Esophagus muscularis mucosa (tissue), 3 donors: ENCODE measurements at regions not wholly inside any gene's neighbourhood (a gene's known extent, or its start where the extent isn't known, plus 50 kb on each side); places are given as distances from the start of the nearest gene placed in this dataset.

Experiments used
- CTCF ChIP-seq, 3 experiments: fragments of 200-600 bp in 2 of 3; fragments of 450-650 bp in 1 of 3; sonication (generic) in 2 of 3; IDR thresholded peaks; one replicate each; pipeline ENCODE4 v1.5.1; 2017 to 2019; ENCODE audit warnings: antibody characterized with exemption in 3 of 3, mild to moderate bottlenecking in 2 of 3, moderate library complexity in 1 of 3
- POLR2A ChIP-seq: fragments of 450-650 bp; IDR thresholded peaks from one replicate; pipeline ENCODE4 v1.6.1; 2017; ENCODE audit warnings: antibody characterized with exemption, moderate library complexity, mild to moderate bottlenecking, low read depth
- POLR2AphosphoS5 ChIP-seq, 2 donors: sonication (generic); formaldehyde crosslinking; IDR thresholded peaks; one replicate each; pipeline ENCODE4 v1.6.1; 2017; ENCODE audit warnings: antibody characterized with exemption in 2 of 2

- TF ChIP-seq CTCF (IDR thresholded peaks at IDR 0.05), result no peak
- TF ChIP-seq POLR2A, result no peak
- TF ChIP-seq POLR2AphosphoS5 (IDR thresholded peaks at IDR 0.05), result no peak
Measured at GRCh38 chr3:189491831-189492230, 139.4 kb upstream of the TP63 start.
